Vagina (tissue), 2 donors: ENCODE measurements at regions not wholly inside any gene's neighbourhood (a gene's known extent, or its start where the extent isn't known, plus 50 kb on each side); places are given as distances from the start of the nearest gene placed in this dataset.

Experiments
- CTCF ChIP-seq, 3 experiments: fragments of 450-650 bp in 2 of 3; fragments of 200-600 bp in 1 of 3; sonication (generic) in 1 of 3; IDR thresholded peaks; one replicate each; pipeline ENCODE4 v1.5.1; 2017 to 2019; ENCODE audit warnings: antibody characterized with exemption in 3 of 3, mild to moderate bottlenecking in 2 of 3, moderate library complexity in 2 of 3
- POLR2A ChIP-seq, 2 donors: fragments of 450-650 bp; IDR thresholded peaks; one replicate each; pipeline ENCODE4 v1.6.1; 2017; ENCODE audit warnings: antibody characterized with exemption in 2 of 2, mild to moderate bottlenecking in 2 of 2, moderate library complexity in 2 of 2
- POLR2AphosphoS5 ChIP-seq, 2 donors: sonication (generic); formaldehyde crosslinking; IDR thresholded peaks; one replicate each; pipeline ENCODE4 v1.9.0; 2017; ENCODE audit warnings: antibody characterized with exemption in 2 of 2, mild to moderate bottlenecking in 2 of 2, low read depth in 1 of 2; ENCODE audit not compliant: insufficient read depth in 1 of 2

GRCh38 chr2:176424746-176425145 lies 155.5 kb downstream of the MTX2 start:
- TF ChIP-seq CTCF (IDR thresholded peaks at IDR 0.05) (no peak), POLR2A (IDR thresholded peaks at IDR 0.05) (no peak), POLR2AphosphoS5 (IDR thresholded peaks at IDR 0.05; ENCODE audit: insufficient read depth in 1 of 2, low read depth in 1 of 2) (no peak)
